GM23338 (cell line): ENCODE measurements at regions not wholly inside any gene's neighbourhood (a gene's known extent, or its start where the extent isn't known, plus 50 kb on each side); places are given as distances from the start of the nearest gene placed in this dataset.

Experiments used
- ATAC-seq: fragments of 200-7000 bp; cut with Tn5 transposase; 3 replicates; pipeline ENCODE4 v1.9.1; 2020
- DNase-seq: peaks from one replicate; pipeline ENCODE4 v3.0.0-alpha.2; 2015; ENCODE audit warnings: low spot score
- H2AFZ ChIP-seq: fragments of 200-600 bp; sonication (generic); 2 replicates; pipeline ENCODE4 v1.8.0; 2016; ENCODE audit warnings: antibody characterized with exemption, mild to moderate bottlenecking, moderate library complexity
- H3F3A ChIP-seq: fragments of 200-600 bp; sonication (generic); replicated peaks from 2 replicates; pipeline ENCODE4 v1.8.0; 2017; ENCODE audit warnings: antibody characterized with exemption, mixed run types, low read depth
- H3K27ac ChIP-seq: fragments of 200-600 bp; sonication (generic); 2 replicates; pipeline ENCODE4 v1.6.1; 2016; ENCODE audit warnings: low read depth
- H3K27me3 ChIP-seq: fragments of 200-600 bp; sonication (generic); 2 replicates; pipeline ENCODE4 v1.8.0; 2016; ENCODE audit warnings: mild to moderate bottlenecking, mixed run types, moderate library complexity; ENCODE audit not compliant: insufficient read depth
- H3K36me3 ChIP-seq: fragments of 200-600 bp; sonication (generic); 2 replicates; pipeline ENCODE4 v1.8.0; 2016; ENCODE audit warnings: mild to moderate bottlenecking; ENCODE audit not compliant: insufficient read depth
- H3K4me1 ChIP-seq: fragments of 200-600 bp; sonication (generic); 2 replicates; pipeline ENCODE4 v1.8.0; 2016; ENCODE audit warnings: mild to moderate bottlenecking, moderate library complexity; ENCODE audit not compliant: insufficient read depth
- H3K4me2 ChIP-seq: fragments of 200-600 bp; sonication (generic); 2 replicates; pipeline ENCODE4 v1.7.1; 2017; ENCODE audit warnings: mixed run types
- H3K4me3 ChIP-seq: fragments of 200-600 bp; sonication (generic); 2 replicates; pipeline ENCODE4 v1.6.1; 2016; ENCODE audit warnings: mixed run types
- H3K79me2 ChIP-seq: fragments of 200-600 bp; sonication (generic); replicated peaks from 2 replicates; pipeline ENCODE4 v1.8.0; 2017; ENCODE audit warnings: mild to moderate bottlenecking; ENCODE audit not compliant: insufficient read depth
- H3K9me2 ChIP-seq: fragments of 200-600 bp; sonication (generic); 2 replicates; pipeline ENCODE4 v1.8.0; 2017; ENCODE audit not compliant: insufficient read depth
- H4K20me1 ChIP-seq: fragments of 200-600 bp; sonication (generic); replicated peaks from 2 replicates; pipeline ENCODE4 v1.8.0; 2017; ENCODE audit warnings: mild to moderate bottlenecking; ENCODE audit not compliant: insufficient read depth
- H3K27ac Mint-ChIP-seq: 2 replicates; pipeline ENCODE4 v1.8.0; 2020; ENCODE audit warnings: inconsistent platforms, mild to moderate bottlenecking, moderate library complexity, mixed read lengths
- H3K27me3 Mint-ChIP-seq: 3 replicates; pipeline ENCODE4 v1.8.0; 2022; ENCODE audit warnings: low read depth, mild to moderate bottlenecking, moderate library complexity, mixed read lengths, inconsistent platforms; ENCODE audit not compliant: insufficient read depth, poor library complexity
- H3K36me3 Mint-ChIP-seq: 3 replicates; pipeline ENCODE4 v1.8.0; 2021; ENCODE audit warnings: low read depth, mild to moderate bottlenecking, inconsistent platforms, moderate library complexity, mixed read lengths
- H3K4me1 Mint-ChIP-seq: 3 replicates; pipeline ENCODE4 v1.8.0; 2020; ENCODE audit warnings: mild to moderate bottlenecking, inconsistent platforms, mixed read lengths
- H3K4me3 Mint-ChIP-seq: 3 replicates; pipeline ENCODE4 v1.8.0; 2021; ENCODE audit warnings: moderate library complexity, mild to moderate bottlenecking, inconsistent platforms, mixed read lengths
- H3K9me3 Mint-ChIP-seq: 3 replicates; pipeline ENCODE4 v1.8.0; 2020; ENCODE audit warnings: moderate library complexity, mild to moderate bottlenecking, inconsistent platforms, mixed read lengths
- EZH2 ChIP-seq: fragments of 200-600 bp; sonication (generic); IDR thresholded peaks from one replicate; pipeline ENCODE4 v1.8.0; 2017; ENCODE audit warnings: antibody characterized with exemption, mild to moderate bottlenecking, low read depth; ENCODE audit not compliant: unreplicated experiment
- EZH2phosphoT487 ChIP-seq: fragments of 200-600 bp; sonication (generic); IDR thresholded peaks from one replicate; pipeline ENCODE4 v1.8.1; 2018; ENCODE audit warnings: antibody characterized with exemption; ENCODE audit not compliant: unreplicated experiment
- JUNB ChIP-seq: IDR thresholded peaks from one replicate; pipeline ENCODE4 v1.6.1; 2016; ENCODE audit warnings: antibody characterized with exemption; ENCODE audit not compliant: unreplicated experiment
- NANOG ChIP-seq: IDR thresholded peaks from 2 replicates; pipeline ENCODE4 v1.6.1; 2016; ENCODE audit warnings: antibody characterized with exemption, borderline replicate concordance
- POLR2AphosphoS5 ChIP-seq: IDR thresholded peaks from 2 replicates; pipeline ENCODE4 v1.6.1; 2016; ENCODE audit warnings: antibody characterized with exemption, low read depth
- ZNF114 ChIP-seq: fragments of 250-450 bp; sonication (Bioruptor Pico); IDR thresholded peaks from 2 replicates; pipeline ENCODE4 v1.5.0; 2020; ENCODE audit warnings: mild to moderate bottlenecking, moderate library complexity
- ZNF331 ChIP-seq: fragments of 250-450 bp; sonication (Bioruptor Pico); IDR thresholded peaks from 2 replicates; pipeline ENCODE4 v1.5.0; 2020; ENCODE audit warnings: low read depth, mild to moderate bottlenecking, moderate library complexity
- TF ChIP-seq, protein P1 (sequence below), 2 experiments: fragments of 200-600 bp in 1 of 2; sonication (generic) in 1 of 2; conservative IDR thresholded peaks; 2 replicates each; pipeline versions ENCODE4 v1.5.1 to v1.6.1; 2016 to 2017; ENCODE audit warnings: antibody characterized with exemption in 2 of 2, low read depth in 2 of 2, mild to moderate bottlenecking in 2 of 2, moderate library complexity in 1 of 2
- TF ChIP-seq, protein P2 (sequence below): fragments of 250-450 bp; sonication (Bioruptor Pico); IDR thresholded peaks from 2 replicates; pipeline ENCODE4 v1.5.0; 2020; ENCODE audit warnings: mild to moderate bottlenecking, moderate library complexity

DNA sequence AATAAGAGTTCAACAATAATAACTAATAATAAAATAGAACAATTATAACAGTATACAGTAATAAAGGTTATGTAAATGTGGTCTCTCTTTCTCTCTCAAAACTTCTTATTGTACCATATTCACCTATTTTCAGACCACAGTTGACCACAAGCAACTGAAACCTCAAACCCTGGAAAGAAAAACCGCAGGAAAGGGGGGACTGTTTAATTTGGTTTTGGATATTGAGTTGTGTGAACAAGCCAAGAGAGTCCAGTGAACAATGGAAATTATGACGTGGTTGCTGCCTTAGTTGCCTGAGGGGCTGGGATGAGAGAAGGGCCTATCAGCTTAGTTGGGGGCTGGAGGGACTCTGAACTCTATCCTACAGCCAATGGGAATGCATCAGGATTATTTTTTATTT lies 178.7 kb upstream of the POU2AF2 start:
- H3K27me3 Mint-ChIP-seq, result no peaks in the 10 kb centered on the region
- H3K4me1 Mint-ChIP-seq, result peaks cover 5% of the 10 kb centered on the region; the same call in 2 of the 3 replicates
- ATAC-seq (no peak), DNase-seq (no peak)
- Histone ChIP-seq H4K20me1 (no peaks in the 10 kb centered on the region), H3K4me2 (no peak overlapping the region), H3K27me3 (no peaks in the 10 kb centered on the region), H3K27ac (no peak overlapping the region), H3K4me1 (no peaks in the 10 kb centered on the region), H3K4me3 (no peak overlapping the region), H3K36me3 (no peaks in the 10 kb centered on the region), H2AFZ (no peak overlapping the region), H3K9me2 (no peaks in the 10 kb centered on the region), H3K79me2 (no peaks in the 10 kb centered on the region), H3F3A (no peaks in the 10 kb centered on the region)
- TF ChIP-seq, protein P1, sequence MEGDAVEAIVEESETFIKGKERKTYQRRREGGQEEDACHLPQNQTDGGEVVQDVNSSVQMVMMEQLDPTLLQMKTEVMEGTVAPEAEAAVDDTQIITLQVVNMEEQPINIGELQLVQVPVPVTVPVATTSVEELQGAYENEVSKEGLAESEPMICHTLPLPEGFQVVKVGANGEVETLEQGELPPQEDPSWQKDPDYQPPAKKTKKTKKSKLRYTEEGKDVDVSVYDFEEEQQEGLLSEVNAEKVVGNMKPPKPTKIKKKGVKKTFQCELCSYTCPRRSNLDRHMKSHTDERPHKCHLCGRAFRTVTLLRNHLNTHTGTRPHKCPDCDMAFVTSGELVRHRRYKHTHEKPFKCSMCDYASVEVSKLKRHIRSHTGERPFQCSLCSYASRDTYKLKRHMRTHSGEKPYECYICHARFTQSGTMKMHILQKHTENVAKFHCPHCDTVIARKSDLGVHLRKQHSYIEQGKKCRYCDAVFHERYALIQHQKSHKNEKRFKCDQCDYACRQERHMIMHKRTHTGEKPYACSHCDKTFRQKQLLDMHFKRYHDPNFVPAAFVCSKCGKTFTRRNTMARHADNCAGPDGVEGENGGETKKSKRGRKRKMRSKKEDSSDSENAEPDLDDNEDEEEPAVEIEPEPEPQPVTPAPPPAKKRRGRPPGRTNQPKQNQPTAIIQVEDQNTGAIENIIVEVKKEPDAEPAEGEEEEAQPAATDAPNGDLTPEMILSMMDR (conservative IDR thresholded peaks at IDR 0.05; ENCODE audit: low read depth in 2 of 2), result no peak
- TF ChIP-seq JUNB, result no peak
- TF ChIP-seq NANOG, result no peak
- no peak for TF ChIP-seq ZNF331 (CRISPR knock-in tag)
- TF ChIP-seq POLR2AphosphoS5, result no peak
- no peak for TF ChIP-seq ZNF114 (CRISPR knock-in tag)
- H3K36me3 Mint-ChIP-seq, result peaks cover 2% of the 10 kb centered on the region; the same call in 1 of the 3 replicates
- no peak overlapping the region for H3K4me3 Mint-ChIP-seq
- no peak overlapping the region for H3K27ac Mint-ChIP-seq
- H3K9me3 Mint-ChIP-seq, result peaks cover 14% of the 10 kb centered on the region; the same call in 2 of the 3 replicates

DNA sequence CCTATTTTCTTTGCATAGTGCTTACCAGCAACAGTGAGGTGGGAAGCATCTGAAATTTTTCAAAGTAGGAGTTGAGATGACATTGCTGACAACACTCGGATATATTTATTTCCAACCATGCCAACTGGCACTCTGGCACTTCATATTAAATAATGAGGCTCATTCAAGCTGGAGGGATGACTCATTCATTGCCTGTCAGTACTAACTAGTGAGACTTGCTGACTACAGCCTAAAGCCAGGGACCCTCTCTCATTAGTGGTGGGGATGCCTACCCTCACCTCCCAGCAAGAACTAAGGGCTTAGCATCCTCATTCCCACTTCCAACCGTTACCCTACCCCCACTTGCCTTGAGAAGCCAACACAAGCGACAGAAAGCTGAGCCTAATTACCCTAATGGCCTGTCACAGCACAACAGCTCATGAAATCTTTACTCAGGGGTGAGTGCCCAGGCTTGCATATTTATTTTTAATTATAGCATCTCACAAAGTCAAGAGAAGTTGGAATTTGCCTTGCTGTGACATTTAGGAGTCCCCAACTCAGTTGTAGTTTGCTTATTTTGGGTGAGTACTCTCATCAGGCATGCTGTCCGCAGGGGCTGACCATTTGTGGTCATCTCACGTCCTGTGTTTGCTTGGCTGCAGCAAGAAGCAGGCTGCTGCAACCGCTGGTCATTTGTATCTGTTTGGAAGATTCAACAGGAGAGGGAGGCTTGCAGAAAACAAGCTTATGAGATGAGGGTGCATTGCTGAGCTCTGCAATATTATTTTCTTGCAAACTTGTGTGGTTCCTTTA lies 181.6 kb upstream of the POU2AF2 start:
- Histone ChIP-seq H4K20me1 (no peaks in the 10 kb centered on the region), H3K36me3 (no peaks in the 10 kb centered on the region), H3F3A (no peaks in the 10 kb centered on the region), H2AFZ (no peak overlapping the region), H3K9me2 (0 out of 2 replicates have a peak, but pooled peaks cover 6% of the 10 kb centered on the region), H3K4me1 (no peaks in the 10 kb centered on the region), H3K4me2 (no peak overlapping the region), H3K27me3 (no peaks in the 10 kb centered on the region), H3K79me2 (no peaks in the 10 kb centered on the region), H3K4me3 (no peak overlapping the region), H3K27ac (no peak overlapping the region)
- H3K4me1 Mint-ChIP-seq, result peaks cover under 1% of the 10 kb centered on the region; the same call in 1 of the 3 replicates
- H3K9me3 Mint-ChIP-seq, result peaks cover 11% of the 10 kb centered on the region; the same call in 2 of the 3 replicates
- DNase-seq, result no peak
- H3K36me3 Mint-ChIP-seq, result peaks cover 2% of the 10 kb centered on the region; the same call in 1 of the 3 replicates
- no peaks in the 10 kb centered on the region for H3K27me3 Mint-ChIP-seq
- no peak overlapping the region for H3K27ac Mint-ChIP-seq
- ATAC-seq, result no peak
- no peak overlapping the region for H3K4me3 Mint-ChIP-seq
- TF ChIP-seq NANOG, result no peak
- no peak for TF ChIP-seq ZNF331 (CRISPR knock-in tag)
- no peak for TF ChIP-seq ZNF114 (CRISPR knock-in tag)
- TF ChIP-seq EZH2, result no peak
- TF ChIP-seq, protein P1 (conservative IDR thresholded peaks at IDR 0.05; ENCODE audit: low read depth in 2 of 2), result no peak
- TF ChIP-seq, protein P2, sequence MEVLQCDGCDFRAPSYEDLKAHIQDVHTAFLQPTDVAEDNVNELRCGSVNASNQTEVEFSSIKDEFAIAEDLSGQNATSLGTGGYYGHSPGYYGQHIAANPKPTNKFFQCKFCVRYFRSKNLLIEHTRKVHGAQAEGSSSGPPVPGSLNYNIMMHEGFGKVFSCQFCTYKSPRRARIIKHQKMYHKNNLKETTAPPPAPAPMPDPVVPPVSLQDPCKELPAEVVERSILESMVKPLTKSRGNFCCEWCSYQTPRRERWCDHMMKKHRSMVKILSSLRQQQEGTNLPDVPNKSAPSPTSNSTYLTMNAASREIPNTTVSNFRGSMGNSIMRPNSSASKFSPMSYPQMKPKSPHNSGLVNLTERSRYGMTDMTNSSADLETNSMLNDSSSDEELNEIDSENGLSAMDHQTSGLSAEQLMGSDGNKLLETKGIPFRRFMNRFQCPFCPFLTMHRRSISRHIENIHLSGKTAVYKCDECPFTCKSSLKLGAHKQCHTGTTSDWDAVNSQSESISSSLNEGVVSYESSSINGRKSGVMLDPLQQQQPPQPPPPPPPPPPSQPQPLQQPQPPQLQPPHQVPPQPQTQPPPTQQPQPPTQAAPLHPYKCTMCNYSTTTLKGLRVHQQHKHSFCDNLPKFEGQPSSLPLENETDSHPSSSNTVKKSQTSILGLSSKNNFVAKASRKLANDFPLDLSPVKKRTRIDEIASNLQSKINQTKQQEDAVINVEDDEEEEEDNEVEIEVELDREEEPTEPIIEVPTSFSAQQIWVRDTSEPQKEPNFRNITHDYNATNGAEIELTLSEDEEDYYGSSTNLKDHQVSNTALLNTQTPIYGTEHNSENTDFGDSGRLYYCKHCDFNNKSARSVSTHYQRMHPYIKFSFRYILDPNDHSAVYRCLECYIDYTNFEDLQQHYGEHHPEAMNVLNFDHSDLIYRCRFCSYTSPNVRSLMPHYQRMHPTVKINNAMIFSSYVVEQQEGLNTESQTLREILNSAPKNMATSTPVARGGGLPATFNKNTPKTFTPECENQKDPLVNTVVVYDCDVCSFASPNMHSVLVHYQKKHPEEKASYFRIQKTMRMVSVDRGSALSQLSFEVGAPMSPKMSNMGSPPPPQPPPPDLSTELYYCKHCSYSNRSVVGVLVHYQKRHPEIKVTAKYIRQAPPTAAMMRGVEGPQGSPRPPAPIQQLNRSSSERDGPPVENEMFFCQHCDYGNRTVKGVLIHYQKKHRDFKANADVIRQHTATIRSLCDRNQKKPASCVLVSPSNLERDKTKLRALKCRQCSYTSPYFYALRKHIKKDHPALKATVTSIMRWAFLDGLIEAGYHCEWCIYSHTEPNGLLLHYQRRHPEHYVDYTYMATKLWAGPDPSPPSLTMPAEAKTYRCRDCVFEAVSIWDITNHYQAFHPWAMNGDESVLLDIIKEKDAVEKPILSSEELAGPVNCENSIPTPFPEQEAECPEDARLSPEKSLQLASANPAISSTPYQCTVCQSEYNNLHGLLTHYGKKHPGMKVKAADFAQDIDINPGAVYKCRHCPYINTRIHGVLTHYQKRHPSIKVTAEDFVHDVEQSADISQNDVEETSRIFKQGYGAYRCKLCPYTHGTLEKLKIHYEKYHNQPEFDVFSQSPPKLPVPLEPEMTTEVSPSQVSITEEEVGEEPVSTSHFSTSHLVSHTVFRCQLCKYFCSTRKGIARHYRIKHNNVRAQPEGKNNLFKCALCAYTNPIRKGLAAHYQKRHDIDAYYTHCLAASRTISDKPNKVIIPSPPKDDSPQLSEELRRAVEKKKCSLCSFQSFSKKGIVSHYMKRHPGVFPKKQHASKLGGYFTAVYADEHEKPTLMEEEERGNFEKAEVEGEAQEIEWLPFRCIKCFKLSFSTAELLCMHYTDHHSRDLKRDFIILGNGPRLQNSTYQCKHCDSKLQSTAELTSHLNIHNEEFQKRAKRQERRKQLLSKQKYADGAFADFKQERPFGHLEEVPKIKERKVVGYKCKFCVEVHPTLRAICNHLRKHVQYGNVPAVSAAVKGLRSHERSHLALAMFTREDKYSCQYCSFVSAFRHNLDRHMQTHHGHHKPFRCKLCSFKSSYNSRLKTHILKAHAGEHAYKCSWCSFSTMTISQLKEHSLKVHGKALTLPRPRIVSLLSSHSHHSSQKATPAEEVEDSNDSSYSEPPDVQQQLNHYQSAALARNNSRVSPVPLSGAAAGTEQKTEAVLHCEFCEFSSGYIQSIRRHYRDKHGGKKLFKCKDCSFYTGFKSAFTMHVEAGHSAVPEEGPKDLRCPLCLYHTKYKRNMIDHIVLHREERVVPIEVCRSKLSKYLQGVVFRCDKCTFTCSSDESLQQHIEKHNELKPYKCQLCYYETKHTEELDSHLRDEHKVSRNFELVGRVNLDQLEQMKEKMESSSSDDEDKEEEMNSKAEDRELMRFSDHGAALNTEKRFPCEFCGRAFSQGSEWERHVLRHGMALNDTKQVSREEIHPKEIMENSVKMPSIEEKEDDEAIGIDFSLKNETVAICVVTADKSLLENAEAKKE, result no peak
- no peak for TF ChIP-seq POLR2AphosphoS5
- TF ChIP-seq EZH2phosphoT487, result no peak
- TF ChIP-seq JUNB, result no peak
